Uterus (tissue), 3 donors: ENCODE measurements at regions not wholly inside any gene's neighbourhood (a gene's known extent, or its start where the extent isn't known, plus 50 kb on each side); places are given as distances from the start of the nearest gene placed in this dataset.

Experiments used
- DNase-seq, 2 donors: peaks; one replicate each; pipeline ENCODE4 v3.0.0-alpha.2; 2019 to 2020
- H3K27ac ChIP-seq, 2 donors: fragments of 200-600 bp; sonication (generic); 1 replicate in 1 of 2; 2 replicates in 1 of 2; pipeline ENCODE4 v1.5.1; 2016 to 2018
- H3K27me3 ChIP-seq, 2 donors: fragments of 200-600 bp; sonication (generic); one replicate each; pipeline ENCODE4 v1.5.1; 2018 to 2019; ENCODE audit warnings: control low read depth in 1 of 2
- H3K36me3 ChIP-seq, 2 donors: fragments of 200-600 bp; sonication (generic); one replicate each; pipeline ENCODE4 v1.5.1; 2019; ENCODE audit warnings: control low read depth in 1 of 2
- H3K4me1 ChIP-seq, 2 donors: fragments of 200-600 bp; sonication (generic); one replicate each; pipeline ENCODE4 v1.5.1; 2018 to 2019; ENCODE audit warnings: control low read depth in 1 of 2
- H3K4me3 ChIP-seq, 2 donors: fragments of 200-600 bp; sonication (generic); 1 replicate in 1 of 2; 2 replicates in 1 of 2; pipeline ENCODE4 v1.5.1; 2018 to 2019; ENCODE audit warnings: mild to moderate bottlenecking in 1 of 2
- H3K9me3 ChIP-seq, 2 donors: fragments of 200-600 bp; sonication (generic); one replicate each; pipeline ENCODE4 v1.5.1; 2019; ENCODE audit warnings: control low read depth in 1 of 2
- POLR2A ChIP-seq, 2 donors: fragments of 450-650 bp; IDR thresholded peaks; one replicate each; pipeline ENCODE4 v1.6.1; 2016; ENCODE audit warnings: antibody characterized with exemption in 2 of 2, mild to moderate bottlenecking in 1 of 2, moderate library complexity in 1 of 2
- intact Hi-C: fragments of 100-400 bp; cut with DNase I; formaldehyde crosslinking; loops from one replicate; pipeline ENCODE4 v1.15.1; 2023; ENCODE audit warnings: low total_unique reads
- TF ChIP-seq, protein P1 (sequence below), 4 experiments: fragments of 200-600 bp in 2 of 4; fragments of 450-650 bp in 2 of 4; sonication (generic) in 2 of 4; IDR thresholded peaks; one replicate each; pipeline ENCODE4 v1.5.1; 2016 to 2019; ENCODE audit warnings: antibody characterized with exemption in 4 of 4, mild to moderate bottlenecking in 2 of 4, moderate library complexity in 1 of 4
- donor health status: DM: yes; HTN: yes; CAD: no.

DNA sequence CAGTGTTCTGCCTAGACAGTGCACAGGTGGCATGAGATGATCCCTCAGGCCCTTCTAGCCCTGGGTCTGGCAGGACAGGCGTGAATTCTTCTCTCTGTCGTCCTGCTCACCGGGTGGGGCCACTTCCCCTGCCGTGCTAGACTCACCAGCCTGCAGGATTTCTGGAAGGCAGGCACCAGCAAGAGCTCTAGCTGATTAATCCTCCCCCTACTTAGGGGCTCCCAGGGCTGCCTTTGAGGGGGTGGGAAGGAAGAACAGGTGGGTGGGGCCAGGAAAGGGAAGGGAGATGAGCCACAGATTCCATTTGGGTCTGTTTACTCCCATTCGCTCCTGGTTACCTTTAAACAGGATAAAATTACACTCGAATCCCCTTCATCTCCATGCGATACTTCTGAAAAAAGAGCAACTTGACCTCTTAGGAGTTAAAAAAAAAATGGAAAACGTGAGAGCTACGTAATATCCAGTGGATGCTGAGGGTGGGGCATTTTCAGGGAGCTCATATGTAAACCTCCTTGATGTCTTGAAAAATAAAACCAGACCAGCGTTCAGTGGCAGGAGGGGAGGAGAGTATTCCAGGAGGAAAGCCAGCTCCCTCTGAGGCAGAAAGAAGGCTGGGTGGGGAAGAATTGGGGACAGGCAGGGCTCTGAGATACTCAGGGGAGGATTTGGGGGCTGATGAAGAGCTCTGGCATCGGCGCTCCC is 665.5 kb downstream of the PTPRU start:
- Histone ChIP-seq H3K36me3 (no peaks in the 10 kb centered on the region), H3K9me3 (no peaks in the 10 kb centered on the region), H3K27ac (no peak overlapping the region), H3K27me3 (no peaks in the 10 kb centered on the region), H3K4me1 (no peaks in the 10 kb centered on the region), H3K4me3 (no peak overlapping the region)
- DNase-seq = no peak
- intact Hi-C loops = no loop called here
- TF ChIP-seq POLR2A (IDR thresholded peaks at IDR 0.05) = no peak
- TF ChIP-seq, protein P1, sequence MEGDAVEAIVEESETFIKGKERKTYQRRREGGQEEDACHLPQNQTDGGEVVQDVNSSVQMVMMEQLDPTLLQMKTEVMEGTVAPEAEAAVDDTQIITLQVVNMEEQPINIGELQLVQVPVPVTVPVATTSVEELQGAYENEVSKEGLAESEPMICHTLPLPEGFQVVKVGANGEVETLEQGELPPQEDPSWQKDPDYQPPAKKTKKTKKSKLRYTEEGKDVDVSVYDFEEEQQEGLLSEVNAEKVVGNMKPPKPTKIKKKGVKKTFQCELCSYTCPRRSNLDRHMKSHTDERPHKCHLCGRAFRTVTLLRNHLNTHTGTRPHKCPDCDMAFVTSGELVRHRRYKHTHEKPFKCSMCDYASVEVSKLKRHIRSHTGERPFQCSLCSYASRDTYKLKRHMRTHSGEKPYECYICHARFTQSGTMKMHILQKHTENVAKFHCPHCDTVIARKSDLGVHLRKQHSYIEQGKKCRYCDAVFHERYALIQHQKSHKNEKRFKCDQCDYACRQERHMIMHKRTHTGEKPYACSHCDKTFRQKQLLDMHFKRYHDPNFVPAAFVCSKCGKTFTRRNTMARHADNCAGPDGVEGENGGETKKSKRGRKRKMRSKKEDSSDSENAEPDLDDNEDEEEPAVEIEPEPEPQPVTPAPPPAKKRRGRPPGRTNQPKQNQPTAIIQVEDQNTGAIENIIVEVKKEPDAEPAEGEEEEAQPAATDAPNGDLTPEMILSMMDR (IDR thresholded peaks at IDR 0.05) = no peak

DNA sequence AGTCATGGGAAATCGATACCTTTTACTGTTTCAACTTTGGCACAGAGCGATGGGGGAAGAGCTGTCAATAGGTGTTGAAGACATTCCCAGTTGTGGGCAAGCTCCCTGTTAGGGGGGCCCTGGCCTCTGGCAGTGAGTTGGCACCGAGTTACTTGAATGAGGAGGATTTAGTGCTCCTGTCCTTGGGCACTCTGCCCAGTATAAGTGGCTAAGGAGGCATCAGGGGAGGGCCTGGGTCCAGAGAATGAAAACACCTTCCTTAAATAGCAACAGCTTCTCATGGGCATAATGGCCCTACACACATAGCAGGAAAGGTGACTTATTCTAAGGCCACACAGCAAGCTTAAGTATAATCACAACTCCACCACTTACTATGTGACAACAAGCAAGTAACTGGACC is 664.4 kb downstream of the PTPRU start:
- no peaks in the 10 kb centered on the region for H3K9me3 ChIP-seq
- H3K4me1 ChIP-seq = no peaks in the 10 kb centered on the region
- DNase-seq = no peak
- TF ChIP-seq, protein P1 (IDR thresholded peaks at IDR 0.05) = no peak
- no peak for TF ChIP-seq POLR2A (IDR thresholded peaks at IDR 0.05)
- no peaks in the 10 kb centered on the region for H3K27me3 ChIP-seq
- intact Hi-C loops = no loop called here
- no peak overlapping the region for H3K27ac ChIP-seq
- no peak overlapping the region for H3K4me3 ChIP-seq
- H3K36me3 ChIP-seq = no peaks in the 10 kb centered on the region

DNA sequence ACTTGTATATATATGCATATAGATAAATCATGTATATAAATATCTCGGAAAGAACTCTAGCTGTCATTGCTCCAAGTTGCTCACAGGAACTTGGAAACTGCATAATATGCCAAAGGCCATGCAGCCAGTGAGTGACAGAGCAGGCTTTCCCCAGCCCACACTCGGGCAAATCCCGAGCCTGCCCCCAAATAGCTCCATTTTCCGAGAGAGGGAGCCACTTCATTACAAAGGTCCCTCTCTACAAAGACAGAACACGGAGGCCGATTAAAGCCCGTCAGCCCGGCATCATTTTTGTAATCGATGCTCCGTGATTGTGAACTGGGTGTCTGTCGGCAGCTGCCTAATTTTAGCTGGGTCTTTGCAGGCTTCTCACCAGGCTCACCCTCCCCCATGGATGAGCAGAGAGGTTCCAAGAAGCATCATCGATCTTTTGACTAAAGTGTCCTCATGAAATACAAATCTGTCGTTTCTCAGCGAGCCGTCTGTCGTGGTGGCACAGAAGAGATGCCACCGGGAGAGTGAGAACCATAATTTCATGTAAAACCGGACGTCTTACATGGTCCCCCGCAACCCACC is 663.9 kb downstream of the PTPRU start:
- TF ChIP-seq, protein P1 (IDR thresholded peaks at IDR 0.05) = no peak
- no peak for TF ChIP-seq POLR2A (IDR thresholded peaks at IDR 0.05)
- no peaks in the 10 kb centered on the region for H3K36me3 ChIP-seq
- H3K4me3 ChIP-seq = no peak overlapping the region
- intact Hi-C loops = no loop called here
- H3K9me3 ChIP-seq = no peaks in the 10 kb centered on the region
- H3K27ac ChIP-seq = no peak overlapping the region
- H3K27me3 ChIP-seq = no peaks in the 10 kb centered on the region
- no peaks in the 10 kb centered on the region for H3K4me1 ChIP-seq
- DNase-seq = no peak

DNA sequence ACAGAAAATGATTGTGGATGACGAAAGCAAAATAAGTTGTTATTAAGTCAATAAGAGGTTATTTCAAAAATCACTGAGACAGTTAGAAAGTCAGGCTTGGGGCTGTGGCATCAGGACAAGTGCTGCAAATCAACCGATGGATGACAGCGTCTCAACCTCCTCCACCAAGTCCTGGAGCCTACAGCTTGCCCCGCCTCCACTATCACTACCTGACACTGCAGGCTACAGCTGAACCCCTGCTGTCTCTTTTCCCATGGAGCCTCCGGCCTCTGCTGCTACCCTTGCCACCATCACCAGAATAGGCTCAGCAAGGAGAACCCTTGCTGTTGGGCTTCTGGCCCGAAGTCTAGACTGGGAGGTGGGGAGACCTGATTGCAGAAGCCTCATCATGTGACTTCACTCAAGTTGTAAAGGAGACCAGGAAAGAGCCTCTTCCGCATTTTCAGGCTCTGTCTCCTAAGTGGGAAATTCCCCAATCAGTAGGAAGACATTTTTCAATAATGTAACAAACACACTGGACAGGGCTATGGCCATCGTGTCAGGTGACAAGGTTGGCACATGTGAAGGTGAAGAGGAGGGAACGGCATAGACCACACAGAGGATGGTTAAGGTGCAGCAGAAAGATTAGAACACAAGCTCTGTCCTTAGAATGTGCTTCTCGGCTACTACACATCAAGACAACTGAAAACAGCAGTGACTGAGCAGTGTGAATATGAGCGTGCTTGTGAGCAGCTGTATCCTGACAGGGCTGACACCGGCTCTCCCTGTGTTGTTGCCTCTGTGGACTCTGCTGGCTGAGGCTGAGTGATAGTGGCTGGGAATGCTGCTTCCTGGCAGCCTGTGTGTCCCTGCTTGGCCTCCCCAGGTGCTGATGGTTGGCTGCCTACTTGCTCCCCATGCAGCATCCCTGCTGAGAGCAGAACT is 660.7 kb downstream of the PTPRU start:
- no peak for DNase-seq
- TF ChIP-seq POLR2A (IDR thresholded peaks at IDR 0.05) = no peak
- TF ChIP-seq, protein P1 (IDR thresholded peaks at IDR 0.05) = no peak
- H3K27ac ChIP-seq = no peak overlapping the region
- no peaks in the 10 kb centered on the region for H3K36me3 ChIP-seq
- H3K4me3 ChIP-seq = no peak overlapping the region
- no peaks in the 10 kb centered on the region for H3K4me1 ChIP-seq
- no peaks in the 10 kb centered on the region for H3K9me3 ChIP-seq
- intact Hi-C loops = no loop called here
- H3K27me3 ChIP-seq = no peaks in the 10 kb centered on the region

DNA sequence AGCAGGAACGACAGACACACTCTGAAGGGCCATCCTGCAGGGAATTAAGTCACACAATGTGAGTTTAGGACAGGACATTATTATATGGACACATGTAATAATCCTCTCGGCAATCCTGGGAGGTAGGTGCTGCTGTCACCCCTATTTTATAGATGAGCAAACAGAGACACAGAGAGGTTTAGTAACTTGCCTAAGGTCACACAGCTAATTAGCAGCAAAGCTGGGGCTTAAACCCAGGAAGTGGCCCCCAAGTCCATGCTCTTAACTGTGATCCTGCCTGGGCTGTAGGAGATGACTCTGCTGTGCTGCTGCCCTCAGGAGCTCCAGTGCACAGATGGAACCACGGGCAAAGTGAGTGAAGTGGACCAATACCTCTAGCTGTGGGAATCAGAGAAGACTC is 660.0 kb downstream of the PTPRU start:
- Histone ChIP-seq H3K27ac (no peak overlapping the region), H3K36me3 (no peaks in the 10 kb centered on the region), H3K27me3 (no peaks in the 10 kb centered on the region), H3K9me3 (no peaks in the 10 kb centered on the region), H3K4me1 (no peaks in the 10 kb centered on the region), H3K4me3 (no peak overlapping the region)
- intact Hi-C loops = no loop called here
- no peak for DNase-seq
- TF ChIP-seq, protein P1 (IDR thresholded peaks at IDR 0.05) = no peak
- no peak for TF ChIP-seq POLR2A (IDR thresholded peaks at IDR 0.05)
